HG03196 (cell line): ENCODE measurements at regions not wholly inside any gene's neighbourhood (a gene's known extent, or its start where the extent isn't known, plus 50 kb on each side); places are given as distances from the start of the nearest gene placed in this dataset.
"Not testable (repeated sequence)": the region's sequence is repeated elsewhere in the genome, so short reads cannot be mapped to it uniquely, and the experiment has no call there.

ENCODE experiments used
- ATAC-seq: cut with Tn5 transposase; IDR thresholded peaks from one replicate; pipeline ENCODE4 v1.9.1; 2021; ENCODE audit not compliant: unreplicated experiment

GRCh38 chr11:107276077-107276476, 181.5 kb downstream of the CWF19L2 start:
- ATAC-seq = no peak

- no peak for ATAC-seq
Observed at GRCh38 chr11:107275632-107276031, 182.0 kb downstream of the CWF19L2 start.

GRCh38 chr11:107274138-107274537, 183.5 kb downstream of the CWF19L2 start:
- ATAC-seq = no peak

GRCh38 chr11:107272561-107272960, 185.1 kb downstream of the CWF19L2 start:
- ATAC-seq = no peak

GRCh38 chr11:107271425-107271824, 186.2 kb downstream of the CWF19L2 start:
- no peak for ATAC-seq

DNA sequence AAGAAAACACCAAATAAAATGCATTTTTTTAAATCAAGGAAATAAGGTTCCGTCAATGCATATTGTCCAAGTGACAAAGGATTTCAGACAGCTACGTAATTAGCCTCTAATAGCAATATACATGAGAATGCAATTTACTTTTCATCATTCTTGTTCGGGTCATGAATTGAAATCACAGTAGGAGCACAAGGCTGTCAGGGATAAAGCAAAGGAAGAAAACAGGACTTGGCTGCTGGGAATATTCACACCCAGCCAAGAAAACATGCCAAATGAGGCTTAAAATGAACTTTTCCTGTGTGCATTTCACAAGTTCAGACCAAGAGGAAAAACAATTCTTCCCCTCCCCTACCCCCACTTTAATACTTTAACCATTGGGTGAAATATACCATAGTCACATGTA, 188.6 kb downstream of the CWF19L2 start:
- no peak for ATAC-seq

GRCh38 chr11:107266455-107266854, 191.2 kb downstream of the CWF19L2 start:
- no peak for ATAC-seq

DNA sequence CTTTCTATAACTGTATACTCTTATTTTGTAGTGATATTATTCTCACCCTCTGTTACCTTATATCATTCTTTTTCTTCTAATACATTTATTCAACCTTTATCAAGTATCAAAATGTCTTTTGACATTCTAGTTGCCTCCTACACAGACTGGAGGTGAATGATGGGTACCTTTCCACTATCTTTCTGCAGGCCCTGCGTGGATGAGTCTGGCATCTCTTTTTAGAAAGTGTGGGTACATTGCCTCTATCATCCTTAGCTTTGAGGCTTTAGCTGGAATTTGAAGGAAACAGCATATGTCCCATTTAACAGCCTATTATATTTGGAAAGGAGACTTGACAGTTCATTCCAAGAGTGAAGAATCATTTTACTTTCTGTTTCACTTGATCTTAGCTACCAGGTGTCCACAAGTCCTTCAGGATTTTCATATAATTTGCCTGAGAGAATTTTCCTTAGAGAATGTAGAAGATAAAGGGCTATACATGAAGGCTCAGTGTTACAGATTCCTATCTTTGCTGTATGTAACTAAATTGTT, 192.0 kb downstream of the CWF19L2 start:
- no peak for ATAC-seq

- ATAC-seq = no peak
Observed at GRCh38 chr11:107263844-107264563, 193.6 kb downstream of the CWF19L2 start.

- ATAC-seq = no peak
Observed at GRCh38 chr11:107259811-107260221, 197.8 kb downstream of the CWF19L2 start.

GRCh38 chr11:107257710-107258109, 199.9 kb downstream of the CWF19L2 start:
- no peak for ATAC-seq

DNA sequence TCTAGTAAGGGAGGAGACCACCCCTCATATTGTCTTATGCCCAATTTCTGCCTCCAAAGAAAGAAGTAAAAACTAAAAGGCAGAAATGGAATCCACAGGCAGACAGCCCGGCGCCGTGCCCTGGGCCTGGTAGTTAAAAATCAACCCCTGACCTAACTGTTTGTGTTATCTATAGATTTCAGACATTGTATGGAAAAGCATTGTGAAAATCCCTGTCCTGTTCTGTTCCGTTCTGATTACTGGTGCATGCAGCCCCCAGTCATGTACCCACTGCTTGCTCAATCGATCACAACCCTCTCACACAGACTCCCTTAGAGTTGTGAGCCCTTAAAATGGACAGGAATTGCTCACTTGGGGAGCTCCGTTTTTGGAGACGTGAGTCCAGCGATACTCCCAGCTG, 204.0 kb downstream of the CWF19L2 start:
- ATAC-seq = not testable (repeated sequence)

GRCh38 chr11:107252429-107253161, 205.0 kb downstream of the CWF19L2 start:
- peak; percentile 67 for ATAC-seq

DNA sequence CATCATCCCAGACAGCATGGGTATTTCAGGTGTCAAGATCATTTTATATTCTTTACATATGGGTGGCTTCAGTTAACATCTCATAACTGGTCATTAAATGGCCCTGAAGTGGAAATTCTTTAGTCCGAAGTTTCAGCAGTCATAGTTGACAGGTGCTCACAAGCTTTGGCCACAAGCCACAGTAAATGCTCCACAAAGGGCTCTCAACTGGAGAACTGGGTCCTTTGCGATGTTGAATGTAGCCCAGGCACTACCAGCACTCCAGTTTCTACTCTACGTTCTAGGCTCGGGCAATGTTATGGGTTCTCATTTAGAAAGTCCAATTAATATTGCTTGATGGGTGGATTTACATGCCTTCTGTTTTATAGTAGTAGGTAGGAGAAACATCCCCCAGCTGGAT, 206.3 kb downstream of the CWF19L2 start:
- no peak for ATAC-seq

DNA sequence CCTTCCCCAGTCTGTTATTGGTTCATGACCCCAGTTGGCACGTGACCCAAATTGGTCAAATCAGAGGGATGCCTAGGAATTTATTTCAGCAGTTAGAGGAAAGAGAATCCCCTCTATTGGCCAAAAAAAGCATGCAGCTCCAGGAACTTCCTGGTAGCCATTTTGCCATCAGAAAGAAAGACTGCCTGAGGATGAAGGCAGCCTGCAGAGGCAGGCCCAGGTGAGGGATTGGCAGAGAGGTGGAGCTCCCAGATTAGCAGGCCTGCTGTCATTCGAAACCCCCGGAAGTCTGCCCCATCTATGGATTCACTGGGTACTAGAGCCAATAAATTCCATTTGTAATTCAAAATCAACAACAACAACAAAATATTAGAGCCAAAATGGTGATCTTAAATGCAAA, 207.6 kb downstream of the CWF19L2 start:
- ATAC-seq = no peak

- no peak for ATAC-seq
Observed at GRCh38 chr11:107249054-107249453, 208.6 kb downstream of the CWF19L2 start.

- ATAC-seq = no peak
Observed at GRCh38 chr11:107247167-107247861, 210.3 kb downstream of the CWF19L2 start.

GRCh38 chr11:107243929-107244328, 213.7 kb downstream of the CWF19L2 start:
- no peak for ATAC-seq

- ATAC-seq = no peak
Observed at GRCh38 chr11:107232451-107232850, 214.2 kb upstream of the GUCY1A2 start.

GRCh38 chr11:107224836-107225235, 206.6 kb upstream of the GUCY1A2 start:
- no peak for ATAC-seq

DNA sequence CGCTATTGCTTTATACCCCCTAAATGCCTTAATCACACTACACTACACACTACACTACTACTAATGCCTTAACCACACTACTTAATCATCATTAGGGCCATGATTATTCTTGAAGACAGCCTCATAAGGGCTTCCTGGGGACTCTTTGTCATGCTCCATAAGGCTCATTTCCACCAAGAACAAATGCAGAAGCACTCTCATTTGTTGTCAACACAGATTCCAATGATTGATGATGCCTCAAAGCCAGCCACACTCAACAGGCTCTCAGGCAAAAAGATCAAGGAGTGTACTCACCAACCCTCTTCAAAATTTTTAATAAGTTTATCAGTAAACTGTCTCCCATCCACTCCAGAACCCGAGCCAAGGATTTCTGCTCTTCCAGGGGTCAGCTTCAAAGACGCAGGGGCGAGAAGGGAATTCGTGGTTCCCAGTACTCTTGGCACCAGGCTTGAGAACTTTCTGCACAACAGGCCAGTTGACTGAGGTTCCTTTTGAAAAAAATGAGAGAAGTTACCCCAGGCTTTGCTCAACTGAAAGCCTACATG, 204.7 kb upstream of the GUCY1A2 start:
- no peak for ATAC-seq
